ENCODE measurements at regions not wholly inside any gene's neighbourhood (a gene's known extent, or its start where the extent isn't known, plus 50 kb on each side); places are given as distances from the start of the nearest gene placed in this dataset.

- 93 to 100% methylated on average over 2 to 3 of the region's 3 CpGs for WGBS, 2 donors
- Histone ChIP-seq H3K36me3 (no peaks in the 10 kb centered on the region), H3K9me3 (peaks cover 0 to 3% (median 0%) of the 10 kb centered on the region in 4 donors), H3K4me3 (no peak overlapping the region), H3K27ac (no peak overlapping the region), H3K27me3 (no peaks in the 10 kb centered on the region), H3K4me1 (no peaks in the 10 kb centered on the region)
- DNase-seq (peak in 1 of 2 donors; percentile 19), ATAC-seq (ENCODE audit: low FRiP score in 2 of 2) (peak in 1 of 2 donors; percentile 37)
- no peak for TF ChIP-seq CTCF (IDR thresholded peaks at IDR 0.05)
- TF ChIP-seq EP300 (IDR thresholded peaks at IDR 0.05): no peak
- no peak for TF ChIP-seq POLR2AphosphoS5 (IDR thresholded peaks at IDR 0.05)
- no peak for TF ChIP-seq POLR2A (IDR thresholded peaks at IDR 0.05)
These were observed 663.6 kb downstream of the RNF144B start for GRCh38 chr6:19050765-19051164.

- Histone ChIP-seq H3K27ac (no peak overlapping the region), H3K27me3 (no peaks in the 10 kb centered on the region), H3K4me3 (no peak overlapping the region), H3K9me3 (peaks cover 0 to 3% (median 0%) of the 10 kb centered on the region in 4 donors), H3K4me1 (no peaks in the 10 kb centered on the region), H3K36me3 (no peaks in the 10 kb centered on the region)
- TF ChIP-seq POLR2A (IDR thresholded peaks at IDR 0.05): no peak
- no peak for TF ChIP-seq CTCF (IDR thresholded peaks at IDR 0.05)
- TF ChIP-seq EP300 (IDR thresholded peaks at IDR 0.05): no peak
- TF ChIP-seq POLR2AphosphoS5 (IDR thresholded peaks at IDR 0.05): no peak
- no peak for DNase-seq
- ATAC-seq (ENCODE audit: low FRiP score in 2 of 2): no peak
- 27 to 48% methylated on average over 1 of the region's 1 CpG for WGBS, 2 donors
These were observed 665.1 kb downstream of the RNF144B start for GRCh38 chr6:19052219-19052618.

- Histone ChIP-seq H3K27me3 (no peaks in the 10 kb centered on the region), H3K4me3 (no peak overlapping the region), H3K27ac (no peak overlapping the region), H3K4me1 (no peaks in the 10 kb centered on the region), H3K9me3 (peaks cover 0 to 4% (median 0%) of the 10 kb centered on the region in 4 donors), H3K36me3 (no peaks in the 10 kb centered on the region)
- no peak for TF ChIP-seq EP300 (IDR thresholded peaks at IDR 0.05)
- no peak for TF ChIP-seq POLR2A (IDR thresholded peaks at IDR 0.05)
- TF ChIP-seq CTCF (IDR thresholded peaks at IDR 0.05): no peak
- no peak for TF ChIP-seq POLR2AphosphoS5 (IDR thresholded peaks at IDR 0.05)
- DNase-seq: no peak
- ATAC-seq (ENCODE audit: low FRiP score in 2 of 2): no peak
- WGBS, 2 donors: 64 to 65% methylated on average over 4 of the region's 4 CpGs
These were observed 672.0 kb downstream of the RNF144B start for GRCh38 chr6:19059102-19059501.

GRCh38 chr6:19067165-19067564 lies 680.0 kb downstream of the RNF144B start:
- WGBS, 2 donors: 82 to 88% methylated on average over 3 of the region's 3 CpGs
- no peak for ATAC-seq (ENCODE audit: low FRiP score in 2 of 2)
- TF ChIP-seq POLR2AphosphoS5 (IDR thresholded peaks at IDR 0.05) (no peak), POLR2A (IDR thresholded peaks at IDR 0.05) (no peak), EP300 (IDR thresholded peaks at IDR 0.05) (no peak), CTCF (IDR thresholded peaks at IDR 0.05) (no peak)

GRCh38 chr6:19070520-19070919 lies 683.4 kb downstream of the RNF144B start:
- H3K36me3 ChIP-seq: no peaks in the 10 kb centered on the region
- peaks cover 0 to 3% (median 0%) of the 10 kb centered on the region in 4 donors for H3K9me3 ChIP-seq
- H3K4me3 ChIP-seq: no peak overlapping the region
- ATAC-seq (ENCODE audit: low FRiP score in 2 of 2) (no peak), DNase-seq (no peak)
- H3K27ac ChIP-seq: no peak overlapping the region
- TF ChIP-seq EP300 (IDR thresholded peaks at IDR 0.05): no peak
- no peak for TF ChIP-seq POLR2A (IDR thresholded peaks at IDR 0.05)
- TF ChIP-seq CTCF (IDR thresholded peaks at IDR 0.05): no peak
- TF ChIP-seq POLR2AphosphoS5 (IDR thresholded peaks at IDR 0.05): no peak
- no peaks in the 10 kb centered on the region for H3K4me1 ChIP-seq
- H3K27me3 ChIP-seq: no peaks in the 10 kb centered on the region

More at GRCh38 chr6:19067165-19067564, 680.0 kb downstream of the RNF144B start:
- Histone ChIP-seq H3K27ac (no peak overlapping the region), H3K4me3 (no peak overlapping the region), H3K36me3 (no peaks in the 10 kb centered on the region), H3K9me3 (peaks cover 0 to 4% (median 0%) of the 10 kb centered on the region in 4 donors), H3K27me3 (no peaks in the 10 kb centered on the region), H3K4me1 (no peaks in the 10 kb centered on the region)
- no peak for DNase-seq

All from upper lobe of left lung (tissue), 6 donors.